HS-27A (cell line): ENCODE measurements at regions not wholly inside any gene's neighbourhood (a gene's known extent, or its start where the extent isn't known, plus 50 kb on each side); places are given as distances from the start of the nearest gene placed in this dataset.

Source experiments
- DNase-seq: peaks from one replicate; pipeline ENCODE4 v3.0.0-alpha.2; 2012; ENCODE audit warnings: low read depth, missing footprints

GRCh38 chr1:217090060-217090911 lies 367.1 kb upstream of the ESRRG start:
- no peak for DNase-seq

- no peak for DNase-seq
These were observed 366.3 kb upstream of the ESRRG start for GRCh38 chr1:217089361-217090014.

GRCh38 chr1:217088521-217089284 lies 365.5 kb upstream of the ESRRG start:
- DNase-seq: no peak

- DNase-seq: no peak
These were observed 364.8 kb upstream of the ESRRG start for GRCh38 chr1:217088011-217088410.

- DNase-seq: no peak
These were observed 356.4 kb upstream of the ESRRG start for GRCh38 chr1:217079584-217079983.

- no peak for DNase-seq
These were observed 355.7 kb upstream of the ESRRG start for GRCh38 chr1:217078959-217079358.

GRCh38 chr1:217078078-217078690 lies 355.0 kb upstream of the ESRRG start:
- DNase-seq: no peak

GRCh38 chr1:217077426-217077825 lies 354.2 kb upstream of the ESRRG start:
- DNase-seq: no peak

GRCh38 chr1:217076902-217077301 lies 353.7 kb upstream of the ESRRG start:
- no peak for DNase-seq

GRCh38 chr1:217072926-217073325 lies 349.7 kb upstream of the ESRRG start:
- no peak for DNase-seq

GRCh38 chr1:217067642-217068041 lies 344.4 kb upstream of the ESRRG start:
- DNase-seq: no peak

GRCh38 chr1:217066794-217067193 lies 343.6 kb upstream of the ESRRG start:
- no peak for DNase-seq

- no peak for DNase-seq
These were observed 340.1 kb upstream of the ESRRG start for GRCh38 chr1:217063172-217063908.

- DNase-seq: no peak
These were observed 339.4 kb upstream of the ESRRG start for GRCh38 chr1:217062586-217062985.

- no peak for DNase-seq
These were observed 336.2 kb upstream of the ESRRG start for GRCh38 chr1:217059401-217059800.

GRCh38 chr1:217053676-217054075 lies 330.4 kb upstream of the ESRRG start:
- DNase-seq: no peak

- no peak for DNase-seq
These were observed 329.4 kb upstream of the ESRRG start for GRCh38 chr1:217052626-217053025.

- no peak for DNase-seq
These were observed 329.0 kb upstream of the ESRRG start for GRCh38 chr1:217052196-217052595.

GRCh38 chr1:217049721-217050120 lies 326.5 kb upstream of the ESRRG start:
- no peak for DNase-seq

GRCh38 chr1:217049081-217049480 lies 325.9 kb upstream of the ESRRG start:
- DNase-seq: no peak

GRCh38 chr1:217048104-217048707 lies 325.0 kb upstream of the ESRRG start:
- DNase-seq: no peak
